ENCODE measurements at regions not wholly inside any gene's neighbourhood (a gene's known extent, or its start where the extent isn't known, plus 50 kb on each side); places are given as distances from the start of the nearest gene placed in this dataset.

DNA sequence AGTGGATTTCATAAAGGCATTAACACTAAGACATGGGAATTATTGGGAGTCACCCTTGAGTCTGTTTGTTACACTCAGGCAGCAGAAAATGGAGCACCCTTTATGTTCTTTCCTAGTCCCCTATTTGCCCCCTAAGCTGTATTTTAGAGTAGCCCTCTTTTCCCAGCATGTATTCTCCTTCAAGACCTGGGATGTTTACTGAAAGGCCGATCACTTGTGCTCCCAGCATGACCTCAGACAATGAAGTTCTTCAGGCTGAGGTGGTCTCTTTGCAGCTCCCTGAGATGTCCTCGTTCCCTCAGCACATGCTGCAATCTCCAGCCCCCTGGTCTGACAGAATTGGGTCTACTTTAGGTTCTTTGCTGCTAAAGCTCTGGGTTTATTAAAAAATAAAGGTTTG is 169.7 kb downstream of the YTHDC2 start:
- CTCF ChIA-PET, result interaction anchor here (12.7 kb wide), 1 partner anchor 766 kb away, joined by 151 read pairs; no protein-coding TSS in a partner anchor

DNA sequence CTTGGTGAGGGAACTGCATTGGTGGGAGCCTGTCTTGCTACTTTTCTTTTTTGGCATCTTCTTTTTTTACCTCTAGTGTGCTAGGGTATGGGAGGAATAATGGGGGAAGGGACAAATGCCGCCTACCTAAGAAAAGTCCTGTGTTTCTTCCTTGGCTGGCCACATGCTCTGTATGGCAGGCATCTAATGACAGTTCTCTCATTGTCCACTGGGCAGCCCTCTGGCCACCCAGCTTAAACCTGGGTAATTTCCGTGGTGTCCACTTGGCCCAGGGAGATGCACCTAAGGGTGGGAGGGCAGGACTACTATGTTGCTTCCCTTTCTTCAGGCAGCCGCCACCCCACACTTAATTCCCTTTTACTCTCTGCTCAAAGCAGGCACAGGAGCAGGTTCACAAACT is 173.1 kb downstream of the YTHDC2 start:
- POLR2A ChIA-PET, result no interaction called here
- Mint-ChIP-seq H3K9me3 (ENCODE audit: unreplicated experiment) (no peaks in the 10 kb centered on the region), H3K36me3 (ENCODE audit: insufficient read depth, unreplicated experiment) (no peaks in the 10 kb centered on the region), H3K4me1 (ENCODE audit: insufficient read depth, unreplicated experiment) (no peaks in the 10 kb centered on the region), H3K4me3 (ENCODE audit: unreplicated experiment) (no peak overlapping the region), H3K27ac (ENCODE audit: low read depth, unreplicated experiment) (no peak overlapping the region), H3K27me3 (ENCODE audit: insufficient read depth, unreplicated experiment) (peaks cover 52% of the 10 kb centered on the region)
- DNase-seq (ENCODE audit: unreplicated experiment), result no peak
- intact Hi-C loops (cut with micrococcal nuclease), result no loop called here
- CTCF ChIA-PET, result interaction anchor here (1.0 to 12.7 kb wide), 2 partner anchors 8 to 762 kb away, joined by 5 to 151 read pairs; no protein-coding TSS in a partner anchor
- no TSS peak for BruUV-seq (replicated peaks)
- TF ChIP-seq CTCF (IDR thresholded peaks at IDR 0.05; ENCODE audit: unreplicated experiment), result no peak

More for the DNA sequence above, 169.7 kb downstream of the YTHDC2 start:
- Mint-ChIP-seq H3K27me3 (ENCODE audit: insufficient read depth, unreplicated experiment) (peaks cover 32% of the 10 kb centered on the region), H3K4me3 (ENCODE audit: unreplicated experiment) (no peak overlapping the region), H3K4me1 (ENCODE audit: insufficient read depth, unreplicated experiment) (no peaks in the 10 kb centered on the region), H3K9me3 (ENCODE audit: unreplicated experiment) (no peaks in the 10 kb centered on the region), H3K27ac (ENCODE audit: low read depth, unreplicated experiment) (no peak overlapping the region), H3K36me3 (ENCODE audit: insufficient read depth, unreplicated experiment) (no peaks in the 10 kb centered on the region)
- POLR2A ChIA-PET, result no interaction called here
- DNase-seq (ENCODE audit: unreplicated experiment), result no peak
- BruUV-seq (replicated peaks), result no TSS peak
- intact Hi-C loops (cut with micrococcal nuclease), result loop anchor here (5.0 kb wide), 1 partner anchor 624 kb away; no protein-coding TSS in a partner anchor
- TF ChIP-seq CTCF (IDR thresholded peaks at IDR 0.05; ENCODE audit: unreplicated experiment), result no peak

GRCh38 chr5:113689647-113690046 is 176.2 kb downstream of the YTHDC2 start:
- Mint-ChIP-seq H3K9me3 (ENCODE audit: unreplicated experiment) (no peaks in the 10 kb centered on the region), H3K27me3 (ENCODE audit: insufficient read depth, unreplicated experiment) (peaks cover 74% of the 10 kb centered on the region), H3K36me3 (ENCODE audit: insufficient read depth, unreplicated experiment) (no peaks in the 10 kb centered on the region), H3K4me3 (ENCODE audit: unreplicated experiment) (no peak overlapping the region), H3K27ac (ENCODE audit: low read depth, unreplicated experiment) (no peak overlapping the region), H3K4me1 (ENCODE audit: insufficient read depth, unreplicated experiment) (no peaks in the 10 kb centered on the region)
- ChIA-PET CTCF (interaction anchor here (1.0 to 2.1 kb wide), 2 partner anchors 10 kb away, joined by 3 to 6 read pairs; no protein-coding TSS in a partner anchor), POLR2A (no interaction called here)
- no TSS peak for BruUV-seq (replicated peaks)
- no peak for DNase-seq (ENCODE audit: unreplicated experiment)
- no peak for TF ChIP-seq CTCF (IDR thresholded peaks at IDR 0.05; ENCODE audit: unreplicated experiment)
- intact Hi-C loops (cut with micrococcal nuclease), result no loop called here

GRCh38 chr5:113692466-113692865 is 179.0 kb downstream of the YTHDC2 start:
- Mint-ChIP-seq H3K27me3 (ENCODE audit: insufficient read depth, unreplicated experiment) (peaks cover 66% of the 10 kb centered on the region), H3K9me3 (ENCODE audit: unreplicated experiment) (no peaks in the 10 kb centered on the region), H3K36me3 (ENCODE audit: insufficient read depth, unreplicated experiment) (no peaks in the 10 kb centered on the region), H3K4me3 (ENCODE audit: unreplicated experiment) (no peak overlapping the region), H3K27ac (ENCODE audit: low read depth, unreplicated experiment) (no peak overlapping the region), H3K4me1 (ENCODE audit: insufficient read depth, unreplicated experiment) (no peaks in the 10 kb centered on the region)
- BruUV-seq (replicated peaks), result no TSS peak
- CTCF ChIA-PET, result no interaction called here
- POLR2A ChIA-PET, result no interaction called here
- DNase-seq (ENCODE audit: unreplicated experiment), result no peak
- intact Hi-C loops (cut with micrococcal nuclease), result no loop called here
- TF ChIP-seq CTCF (IDR thresholded peaks at IDR 0.05; ENCODE audit: unreplicated experiment), result no peak
